ENCODE measurements at regions not wholly inside any gene's neighbourhood (a gene's known extent, or its start where the extent isn't known, plus 50 kb on each side); places are given as distances from the start of the nearest gene placed in this dataset.
A peak's percentile ranks its signal among the peaks of the same experiment; 100 is the strongest.

- H3K36me3 Mint-ChIP-seq (ENCODE audit: low read depth): no peaks in the 10 kb centered on the region
- DNase-seq (ENCODE audit: low spot score): no peak
Observed at GRCh38 chr1:90198616-90199332, 203.9 kb downstream of the ZNF326 start.

More at GRCh38 chr1:90198616-90199332, 203.9 kb downstream of the ZNF326 start:
- H3K27me3 Mint-ChIP-seq (ENCODE audit: insufficient read depth, low read depth, poor library complexity): no peaks in the 10 kb centered on the region
- H3K4me2 ChIP-seq: no peak overlapping the region
- no peaks in the 10 kb centered on the region for H3K36me3 ChIP-seq (ENCODE audit: insufficient read depth)
- no peaks in the 10 kb centered on the region for H3F3A ChIP-seq (replicated peaks; ENCODE audit: low read depth)
- H3K4me1 ChIP-seq (ENCODE audit: insufficient read depth): peaks cover 8% of the 10 kb centered on the region; the same call in 1 of the 2 replicates
- H3K4me3 Mint-ChIP-seq: no peak overlapping the region
- H2AFZ ChIP-seq: peak overlapping the region; percentile 94
- peak; percentile 55 for ATAC-seq
- H3K27ac ChIP-seq (ENCODE audit: low read depth): peak overlapping the region; percentile 8; the same call in 1 of the 2 replicates
- no peaks in the 10 kb centered on the region for H3K9me2 ChIP-seq (ENCODE audit: insufficient read depth)
- no peak overlapping the region for H3K4me3 ChIP-seq
- H3K27ac Mint-ChIP-seq: peak overlapping the region; percentile 45
- no peaks in the 10 kb centered on the region for H3K27me3 ChIP-seq (ENCODE audit: insufficient read depth)
- no peaks in the 10 kb centered on the region for H3K9me3 Mint-ChIP-seq
- TF ChIP-seq NANOG (IDR thresholded peaks at IDR 0.05; ENCODE audit: borderline replicate concordance) (no peak), ZNF331 (CRISPR knock-in tag; IDR thresholded peaks at IDR 0.05; ENCODE audit: low read depth) (no peak), STAT1 (IDR thresholded peaks at IDR 0.05; ENCODE audit: unreplicated experiment) (no peak), ZNF462 (CRISPR knock-in tag; IDR thresholded peaks at IDR 0.05) (no peak), CTCF (conservative IDR thresholded peaks at IDR 0.05; ENCODE audit: low read depth in 2 of 2) (no peak), POLR2AphosphoS5 (IDR thresholded peaks at IDR 0.05; ENCODE audit: low read depth) (no peak), ETS1 (IDR thresholded peaks at IDR 0.05) (no peak), EZH2phosphoT487 (IDR thresholded peaks at IDR 0.05; ENCODE audit: unreplicated experiment) (no peak), ZNF114 (CRISPR knock-in tag; IDR thresholded peaks at IDR 0.05) (no peak), EZH2 (IDR thresholded peaks at IDR 0.05; ENCODE audit: low read depth, unreplicated experiment) (no peak)
- peaks cover 11% of the 10 kb centered on the region for H3K4me1 Mint-ChIP-seq
- H4K20me1 ChIP-seq (replicated peaks; ENCODE audit: insufficient read depth): no peaks in the 10 kb centered on the region
- H3K79me2 ChIP-seq (replicated peaks; ENCODE audit: insufficient read depth): no peaks in the 10 kb centered on the region

All from GM23338 (cell line).